Activated CD4-positive, alpha-beta T cell treated with anti-CD3 and anti-CD28 coated beads, Interleukin-2, amount 50 U/mL, for 1 hour (primary cell): ENCODE measurements at regions not wholly inside any gene's neighbourhood (a gene's known extent, or its start where the extent isn't known, plus 50 kb on each side); places are given as distances from the start of the nearest gene placed in this dataset.
"Not testable (repeated sequence)": the region's sequence is repeated elsewhere in the genome, so short reads cannot be mapped to it uniquely, and the experiment has no call there.

Source experiments
- DNase-seq: peaks from one replicate; pipeline ENCODE4 v3.0.0-alpha.2; 2020

DNA sequence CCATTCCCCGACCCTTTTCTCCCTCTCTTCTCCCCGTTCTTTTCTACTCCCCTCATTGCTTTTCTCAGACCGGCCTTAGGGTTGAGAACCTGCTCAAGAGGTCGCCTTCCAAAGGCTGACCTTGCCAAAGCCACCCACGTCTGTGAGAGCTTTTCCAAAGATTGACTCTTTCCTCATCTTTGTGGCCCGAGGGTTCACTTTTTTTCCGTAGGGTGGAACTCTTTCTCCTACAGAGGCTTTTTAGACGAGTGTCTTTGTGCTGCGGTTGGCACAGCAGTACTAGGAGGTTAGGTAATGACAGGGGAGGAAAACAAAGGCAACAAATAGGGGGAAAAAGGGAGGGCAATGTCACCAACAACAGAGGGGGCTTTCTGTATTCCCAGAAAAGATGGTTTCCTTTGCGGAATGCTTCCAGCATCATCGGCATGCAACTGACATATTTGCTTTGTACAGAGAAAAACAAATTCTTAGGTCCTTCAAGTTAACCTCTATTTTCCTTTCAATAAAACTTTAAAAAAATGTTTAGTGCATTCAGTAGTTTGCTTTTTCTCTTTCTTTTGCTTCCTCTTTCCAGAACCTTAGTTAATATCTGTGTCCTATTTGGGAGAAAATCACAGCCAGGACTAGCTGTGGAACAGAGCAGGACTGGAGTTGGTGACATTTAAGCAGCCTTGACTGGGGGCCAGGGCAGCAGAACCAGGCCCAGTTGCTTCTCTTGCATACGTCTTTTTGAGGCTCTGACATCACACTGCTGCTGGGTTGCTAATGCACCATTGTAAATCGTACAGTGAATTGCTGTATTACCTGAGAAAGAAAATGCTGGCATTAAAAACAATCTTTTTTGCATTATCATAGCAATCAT is 188.1 kb upstream of the FANCL start:
- DNase-seq: no peak

DNA sequence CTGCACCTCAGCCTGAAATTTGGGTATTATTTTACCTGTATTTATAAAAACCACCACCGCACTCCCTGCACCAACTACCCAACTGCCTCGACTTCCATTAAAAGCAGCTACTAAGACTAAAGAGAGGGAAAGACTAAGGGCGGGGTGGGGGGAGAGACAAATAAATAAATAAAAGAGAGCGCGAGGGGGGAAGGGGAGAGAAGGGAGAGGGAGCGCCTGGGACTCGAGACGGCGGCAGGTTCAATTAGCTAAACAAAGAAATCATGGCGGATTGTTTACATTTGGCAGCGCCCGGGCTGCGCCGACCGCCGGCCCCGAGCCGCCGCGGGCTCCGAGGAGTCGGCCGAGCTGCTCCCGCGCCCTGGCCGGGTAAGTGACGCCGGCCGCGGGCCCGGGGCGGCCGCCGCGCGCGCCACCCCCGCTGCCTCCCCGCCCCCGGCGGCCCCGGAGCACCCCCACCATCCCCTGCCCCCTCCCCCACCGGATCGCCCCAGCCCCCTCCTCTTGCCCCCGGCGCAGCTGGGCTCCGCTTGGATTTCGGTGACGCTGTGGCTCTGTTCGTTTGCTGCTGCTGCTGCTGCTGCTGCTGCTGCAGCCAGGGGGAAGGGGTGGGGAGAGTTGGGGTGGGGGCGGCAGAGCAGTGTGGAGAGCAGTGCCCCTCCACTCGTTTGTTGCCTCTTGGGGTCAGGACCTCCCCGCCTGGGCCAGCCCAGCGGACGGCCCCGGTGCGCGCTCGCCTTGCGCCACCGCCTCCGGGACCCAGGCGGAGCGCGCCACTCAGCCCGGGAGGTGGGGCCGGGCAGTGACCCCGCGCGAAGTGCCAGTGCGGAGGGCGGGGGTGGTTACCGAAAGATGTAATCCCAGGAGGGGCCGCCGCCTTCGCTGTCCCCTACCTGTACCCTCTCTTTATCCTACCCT is 187.2 kb upstream of the FANCL start:
- no peak for DNase-seq

DNA sequence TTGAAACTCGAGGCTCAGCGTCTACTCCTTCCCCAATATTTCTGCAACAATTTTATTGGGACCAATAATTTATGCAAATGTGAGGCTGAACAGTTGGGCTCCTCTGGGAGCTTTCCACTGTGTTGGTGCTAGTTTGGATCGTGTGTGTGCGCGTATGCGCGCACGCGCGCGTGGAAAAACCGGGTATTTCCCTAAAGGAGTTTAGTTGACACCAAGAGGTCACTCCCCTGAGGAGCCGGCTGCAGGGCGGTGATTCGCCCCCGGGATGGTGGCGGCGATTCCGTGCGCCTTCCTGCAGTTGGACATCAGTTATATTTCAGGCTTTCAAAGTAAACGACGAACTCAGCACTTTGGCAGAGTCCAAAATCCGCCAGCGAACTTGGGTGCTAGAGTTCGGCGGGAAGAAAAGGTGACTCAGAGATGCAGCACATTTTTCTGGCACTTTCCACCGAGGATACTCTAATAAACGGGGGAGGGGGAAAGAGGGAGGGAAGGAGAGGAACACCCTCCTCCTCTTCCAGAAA is 186.5 kb upstream of the FANCL start:
- DNase-seq: no peak

DNA sequence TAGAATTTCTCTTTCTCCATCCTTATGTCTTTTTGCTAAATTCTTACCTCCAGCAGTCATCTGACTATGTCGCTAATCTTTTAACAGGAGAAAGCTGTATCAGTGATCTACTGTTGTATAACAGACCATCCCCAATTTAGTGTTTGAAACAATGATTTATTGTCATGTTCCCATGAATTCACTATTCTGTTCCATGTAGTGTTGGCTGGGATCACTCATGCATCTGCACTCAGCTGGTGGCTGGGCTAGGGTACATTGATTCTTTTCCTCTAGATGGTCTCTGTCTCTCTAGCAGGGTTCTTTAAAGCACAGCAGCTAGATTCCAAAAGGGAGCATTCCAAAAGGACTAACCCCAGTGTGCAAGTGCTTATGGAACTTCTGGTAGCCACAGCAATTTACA is 184.2 kb upstream of the FANCL start:
- DNase-seq: no peak

DNA sequence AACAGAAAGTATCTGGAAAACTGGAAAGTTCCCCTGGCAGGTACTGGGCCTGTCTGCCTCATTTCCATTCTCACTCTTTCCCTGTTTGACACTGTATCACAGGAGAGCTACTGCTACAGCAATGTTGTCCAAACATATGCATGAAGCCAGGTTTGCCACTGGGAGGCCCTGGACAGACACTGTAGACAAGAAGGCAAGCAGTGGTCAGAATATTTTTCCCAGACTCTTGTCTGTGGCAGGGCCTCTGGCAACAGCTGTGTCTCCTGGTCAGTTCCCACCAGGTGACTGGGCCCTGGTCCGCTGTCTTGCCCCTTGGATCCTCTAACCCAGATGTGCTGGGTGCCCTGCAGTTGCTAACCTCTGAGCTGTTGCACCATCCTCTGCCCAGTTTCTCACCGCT is 178.9 kb upstream of the FANCL start:
- DNase-seq: no peak

DNA sequence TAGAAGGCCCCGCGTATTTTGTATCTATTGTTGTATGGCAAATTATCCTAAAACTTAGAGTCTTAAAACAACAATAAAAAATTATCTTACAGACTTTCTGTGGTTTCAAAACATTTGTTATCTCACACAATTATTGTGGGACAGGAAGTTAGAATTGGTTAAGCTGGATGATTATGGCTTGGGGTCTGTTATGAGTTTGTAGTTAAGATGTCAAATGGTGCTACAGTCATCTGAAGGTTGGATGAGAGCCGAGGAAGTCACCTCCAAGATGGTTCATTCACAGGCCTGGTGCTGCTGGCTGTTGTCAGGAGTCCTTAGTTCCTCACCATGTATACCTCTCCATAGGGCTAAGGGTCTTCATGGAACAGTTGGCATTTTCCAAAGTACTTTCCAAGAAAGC is 175.6 kb upstream of the FANCL start:
- no peak for DNase-seq

DNA sequence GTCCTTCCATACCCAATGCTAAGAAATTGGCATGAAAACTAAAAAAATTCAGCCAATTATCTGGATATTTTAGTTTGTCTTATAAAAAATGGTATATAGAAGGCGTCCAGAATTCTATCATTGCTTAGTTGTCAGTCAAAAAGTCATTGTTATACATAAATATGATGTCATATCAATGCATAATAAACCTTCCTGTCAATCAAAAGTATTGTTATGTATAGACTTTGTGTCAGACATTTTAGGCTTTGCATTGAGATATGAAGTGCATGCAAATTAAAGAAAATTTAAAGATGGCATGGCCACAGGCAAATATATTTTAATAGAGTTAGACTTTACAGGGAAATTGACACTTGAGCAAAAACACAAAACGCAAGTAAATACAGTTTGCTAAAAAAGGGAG is 173.4 kb upstream of the FANCL start:
- no peak for DNase-seq

DNA sequence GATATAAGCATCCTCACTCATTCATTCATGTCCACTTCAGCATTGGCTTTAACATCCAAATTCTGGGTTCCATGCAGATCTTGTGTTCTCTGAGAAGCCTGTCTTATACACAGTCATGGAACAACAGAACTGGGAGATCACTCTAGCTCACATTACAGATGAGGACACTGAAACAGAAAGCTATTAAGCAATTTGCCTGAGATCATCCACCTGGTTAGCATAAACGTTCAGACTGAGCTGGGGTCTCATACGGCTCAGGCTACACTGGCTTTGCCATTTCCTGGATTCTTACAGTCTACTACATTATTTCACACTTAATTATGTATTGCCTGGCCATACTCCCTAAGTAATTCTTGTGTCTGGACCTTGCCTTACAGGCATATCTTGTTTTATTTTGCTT is 169.4 kb upstream of the FANCL start:
- no peak for DNase-seq

DNA sequence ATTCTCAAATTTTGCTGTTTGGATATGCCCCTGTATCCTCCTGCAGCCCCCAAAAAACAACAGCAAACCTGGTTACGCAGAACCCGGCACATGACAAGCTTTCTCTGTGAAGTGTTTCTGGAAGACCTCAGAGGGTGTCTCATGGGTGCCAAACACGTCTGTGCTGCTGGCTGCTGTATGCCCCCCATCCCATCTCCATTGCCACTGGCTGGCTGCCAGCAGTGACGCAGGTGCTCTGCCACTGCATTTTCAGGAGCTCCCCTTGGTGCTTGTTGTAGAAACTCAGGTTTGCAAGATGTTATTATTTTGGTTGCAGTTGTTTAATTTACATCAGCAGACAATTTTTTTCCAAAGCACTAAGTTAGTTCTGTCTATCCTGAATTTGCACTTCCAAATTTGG is 166.4 kb upstream of the FANCL start:
- no peak for DNase-seq

DNA sequence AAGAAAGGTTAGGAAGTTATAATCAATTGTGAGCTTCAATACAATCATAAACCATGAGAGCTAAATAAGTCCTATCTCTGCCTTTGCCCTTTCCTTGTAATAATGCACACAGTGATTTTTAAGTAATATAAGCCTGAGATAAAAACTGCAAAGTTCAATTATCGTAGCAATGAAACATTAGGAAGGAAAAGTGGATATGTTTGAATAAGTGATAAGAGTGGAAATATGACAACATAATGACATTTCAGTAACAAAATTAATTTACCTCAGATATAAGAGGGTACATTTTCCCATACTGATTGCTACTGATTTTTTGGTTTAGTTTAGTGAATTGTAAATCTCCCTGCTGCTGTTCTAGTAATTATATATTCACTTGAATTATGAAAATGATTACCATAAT is 164.2 kb upstream of the FANCL start:
- no peak for DNase-seq

DNA sequence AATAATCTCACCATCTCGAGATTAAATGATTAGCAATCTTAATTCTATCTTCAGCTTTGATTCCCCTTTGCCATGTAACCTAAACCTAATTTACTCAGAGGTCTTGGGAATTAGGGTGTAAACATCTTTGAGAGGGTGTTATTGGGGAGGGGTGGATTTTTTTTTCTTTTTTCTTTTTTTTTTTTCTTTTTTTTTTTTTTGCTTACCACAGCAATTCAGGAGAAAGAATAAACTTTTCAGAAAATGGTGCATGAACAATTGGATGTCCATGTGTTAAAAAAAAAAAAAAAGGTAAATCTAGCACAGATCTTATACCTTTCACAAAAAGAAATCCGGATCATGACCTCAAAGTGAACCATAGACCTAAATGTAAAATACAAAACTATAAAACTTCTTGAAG is 160.8 kb upstream of the FANCL start:
- no peak for DNase-seq

DNA sequence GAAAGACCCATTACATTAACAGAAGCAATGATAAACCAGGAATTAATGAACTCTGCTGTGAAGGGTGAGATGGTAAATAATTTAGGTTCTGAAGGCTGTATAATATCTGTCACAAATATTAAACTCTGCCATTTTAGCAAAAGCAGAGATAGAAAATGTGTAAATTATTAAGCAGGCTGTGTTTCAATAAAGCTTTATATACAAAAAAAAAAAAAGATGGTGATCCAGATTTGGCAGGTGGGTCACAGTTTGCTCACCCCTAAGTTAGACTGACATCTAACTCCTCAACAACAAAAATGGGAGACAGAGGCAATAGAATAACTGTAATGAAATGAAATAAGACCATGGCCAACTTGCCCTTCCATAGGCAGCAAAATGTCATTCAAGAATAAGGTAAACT is 157.3 kb upstream of the FANCL start:
- DNase-seq: no peak

DNA sequence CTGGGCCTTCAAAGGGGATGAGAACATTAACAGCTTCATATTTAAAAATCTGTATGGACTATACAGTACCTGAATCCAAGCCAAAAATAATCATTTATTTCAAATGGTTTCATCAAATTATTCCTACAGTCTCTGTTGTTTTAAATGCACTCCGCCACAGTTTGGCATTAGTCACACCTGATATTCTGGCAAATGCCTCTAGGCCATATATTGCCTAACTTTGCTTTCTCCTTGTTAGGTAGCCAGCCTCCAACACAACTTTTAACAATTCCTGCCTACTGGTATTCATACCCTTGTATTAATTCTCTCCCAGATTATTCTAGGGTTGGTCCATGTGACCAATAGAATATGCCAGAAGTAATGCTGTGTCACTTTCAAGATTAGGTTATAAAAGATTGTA is 146.6 kb upstream of the FANCL start:
- DNase-seq: no peak

DNA sequence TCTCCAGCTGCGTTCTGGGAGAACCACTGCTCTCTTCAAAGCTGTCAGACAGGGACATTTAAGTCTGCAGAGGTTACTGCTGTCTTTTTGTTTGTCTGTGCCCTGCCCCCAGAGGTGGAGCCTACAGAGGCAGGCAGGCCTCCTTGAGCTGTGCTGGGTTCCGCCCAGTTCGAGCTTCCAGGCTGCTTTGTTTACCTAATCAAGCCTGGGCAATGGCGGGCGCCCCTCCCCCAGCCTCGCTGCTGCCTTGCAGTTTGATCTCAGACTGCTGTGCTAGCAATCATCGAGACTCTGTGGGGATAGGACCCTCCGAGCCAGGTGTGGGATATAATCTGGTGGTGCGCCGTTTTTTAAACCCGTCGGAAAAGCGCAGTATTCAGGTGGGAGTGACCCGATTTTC is 145.8 kb upstream of the FANCL start:
- DNase-seq: not testable (repeated sequence)

DNA sequence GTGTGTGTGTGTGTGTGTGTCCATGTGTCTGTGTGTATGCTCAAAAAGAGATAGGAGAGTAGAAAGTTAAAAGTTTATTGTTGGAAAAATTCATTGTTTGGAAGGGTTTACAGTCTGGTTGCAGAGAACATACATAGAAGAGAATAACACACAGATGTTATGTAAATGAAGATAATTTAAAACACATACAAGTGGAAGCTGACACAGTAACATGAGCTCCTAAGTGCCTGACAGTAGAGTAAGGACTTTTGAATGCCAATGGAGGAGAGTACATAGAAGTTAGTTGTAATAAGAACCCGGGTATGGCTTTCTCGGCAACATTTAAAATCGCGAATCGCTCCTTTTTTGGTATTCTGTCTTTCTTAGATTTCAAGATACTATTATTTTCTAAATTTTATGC is 137.0 kb upstream of the FANCL start:
- DNase-seq: no peak

DNA sequence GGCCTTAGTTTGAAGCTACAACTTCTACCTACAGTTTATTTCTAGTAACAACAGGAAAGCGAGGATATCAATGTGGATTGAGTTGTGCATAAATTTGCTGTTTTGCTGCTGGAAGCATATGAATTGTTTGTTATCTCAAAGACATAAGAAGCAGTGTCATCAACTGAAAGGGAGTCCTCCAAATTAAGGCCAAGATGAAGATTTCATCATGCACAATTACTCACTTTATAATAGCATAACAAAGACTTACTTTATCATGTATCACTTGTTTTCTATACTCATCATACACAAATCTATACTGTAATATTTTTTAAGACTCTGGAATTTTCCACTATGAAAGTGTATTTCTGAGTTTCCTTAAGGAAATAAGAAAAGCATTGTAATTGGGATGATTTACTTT is 136.1 kb upstream of the FANCL start:
- DNase-seq: no peak

DNA sequence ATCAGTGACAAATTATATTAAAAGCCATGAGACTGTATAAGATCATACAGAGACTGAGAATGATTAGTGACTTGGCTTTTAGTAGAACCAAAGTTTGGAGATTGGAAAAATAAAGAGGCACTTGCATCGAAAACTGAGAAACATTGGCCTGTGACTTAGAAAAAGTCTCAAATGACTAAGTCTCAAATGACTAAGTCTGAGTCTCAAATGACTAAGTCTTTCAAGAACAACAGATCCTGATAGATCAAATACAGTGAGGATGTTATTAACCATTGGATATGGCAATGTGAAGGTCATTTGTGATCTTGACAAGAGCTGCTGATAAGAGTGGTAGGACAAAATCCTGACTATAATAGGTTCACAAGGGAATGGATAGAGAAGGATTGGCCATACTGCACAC is 135.5 kb upstream of the FANCL start:
- no peak for DNase-seq

DNA sequence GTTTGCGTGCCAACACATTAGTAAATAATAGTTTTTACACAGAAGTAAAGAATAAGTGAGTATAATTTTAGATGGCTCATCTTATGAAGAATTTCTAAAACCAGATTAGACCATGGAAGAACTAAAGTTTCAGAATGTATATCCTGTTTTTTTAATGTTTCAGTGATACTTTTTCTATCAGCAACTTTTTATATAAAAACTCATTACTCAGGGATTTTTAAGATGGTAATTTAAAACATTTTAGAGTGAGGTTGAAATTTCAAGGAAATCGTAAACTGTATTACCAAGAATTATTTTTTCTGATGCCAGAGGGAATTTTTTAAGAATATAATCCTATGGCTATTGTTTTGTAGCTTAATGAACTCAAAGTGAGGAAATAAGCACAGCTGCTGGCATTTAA is 128.5 kb upstream of the FANCL start:
- DNase-seq: no peak

DNA sequence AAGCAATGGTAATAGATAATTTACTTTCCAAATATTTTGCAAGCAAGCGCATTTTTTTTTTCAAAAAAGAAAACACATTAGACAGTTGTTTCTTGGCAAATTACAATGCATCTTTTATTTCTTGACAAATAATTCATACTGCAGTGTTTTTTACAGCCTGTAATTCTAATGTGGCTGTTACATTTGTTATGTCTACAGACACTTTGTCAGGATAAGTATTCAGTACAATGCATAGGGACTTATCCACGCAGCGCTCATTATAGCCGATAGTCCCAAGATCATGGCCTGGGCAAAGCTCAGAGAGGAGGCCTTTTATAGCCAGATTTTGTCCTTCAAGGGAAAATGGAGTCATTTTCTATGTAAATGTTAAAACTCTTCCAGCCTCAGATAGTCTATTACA is 123.0 kb upstream of the FANCL start:
- DNase-seq: no peak

DNA sequence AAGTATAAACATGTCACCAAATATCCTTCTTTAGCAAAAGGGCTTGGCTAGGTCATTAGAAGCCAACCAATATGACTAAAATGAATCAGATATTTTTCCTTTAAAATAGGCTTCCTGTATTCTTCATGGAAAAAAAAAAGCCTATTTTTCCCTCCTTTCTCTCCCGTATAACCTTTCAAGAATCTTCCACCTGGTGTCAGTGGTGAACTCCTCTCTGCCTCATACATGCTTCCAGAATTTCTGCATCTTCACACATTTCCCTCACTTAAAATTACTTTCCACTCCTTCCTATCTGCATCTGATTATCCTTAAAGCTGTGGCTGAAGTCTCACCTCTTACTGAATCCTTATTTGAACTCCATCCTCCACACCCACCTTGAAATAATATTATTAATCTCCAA is 116.9 kb upstream of the FANCL start:
- no peak for DNase-seq

DNA sequence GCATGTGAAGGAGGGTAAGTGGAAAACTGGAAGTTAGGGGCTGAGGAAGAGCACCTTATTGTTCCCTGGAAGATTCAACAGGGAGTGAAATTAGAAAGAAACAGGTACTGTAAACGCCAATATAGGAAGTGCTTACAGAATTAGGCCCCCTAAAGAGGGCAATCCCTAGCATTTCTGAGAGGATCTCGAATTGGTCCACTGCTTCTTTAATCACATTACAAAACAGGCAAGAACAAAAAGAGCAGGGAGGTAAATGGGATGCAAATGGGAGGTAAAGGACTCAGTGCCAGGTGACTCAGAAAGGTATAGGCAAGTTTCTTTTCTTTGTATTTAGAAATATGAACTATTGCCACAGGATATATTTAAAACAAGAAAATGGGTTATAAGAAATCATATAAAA is 116.4 kb upstream of the FANCL start:
- no peak for DNase-seq

DNA sequence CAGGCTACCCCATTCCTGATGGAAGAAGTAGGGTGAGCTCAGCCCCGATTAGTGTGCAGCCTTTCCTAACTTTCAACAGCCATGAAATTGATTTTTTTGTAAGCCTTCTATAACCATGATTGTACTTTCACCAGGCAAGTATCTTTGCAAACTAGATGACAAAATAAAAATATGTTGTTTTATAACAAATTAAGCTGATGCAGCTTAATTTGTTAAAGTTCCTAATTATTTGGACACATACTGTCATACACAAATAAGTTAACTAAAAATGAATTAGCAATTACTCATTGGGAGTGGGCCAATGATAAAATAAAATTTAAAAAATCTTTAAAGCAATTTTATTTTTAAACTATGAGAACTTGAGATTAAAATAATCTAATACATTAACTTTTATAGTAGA is 113.1 kb upstream of the FANCL start:
- no peak for DNase-seq

DNA sequence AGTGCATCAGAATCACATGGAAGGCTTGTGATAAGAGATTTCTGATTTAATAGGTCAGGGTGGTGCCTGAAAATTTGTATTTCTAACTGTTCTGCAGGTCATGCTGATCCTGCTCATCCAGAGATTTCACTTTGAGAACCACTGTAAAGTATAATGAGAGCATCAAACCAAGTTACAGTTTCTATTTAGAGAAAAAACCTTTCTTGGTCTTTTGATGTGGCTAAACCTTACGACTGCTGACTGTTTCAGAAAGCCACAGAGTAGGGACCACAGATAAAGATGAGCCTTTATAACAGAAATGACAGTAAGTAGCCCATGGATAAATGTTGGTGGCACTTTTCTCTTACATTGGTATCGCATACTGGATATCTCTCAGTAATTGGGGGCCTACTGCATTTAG is 109.4 kb upstream of the FANCL start:
- DNase-seq: no peak

DNA sequence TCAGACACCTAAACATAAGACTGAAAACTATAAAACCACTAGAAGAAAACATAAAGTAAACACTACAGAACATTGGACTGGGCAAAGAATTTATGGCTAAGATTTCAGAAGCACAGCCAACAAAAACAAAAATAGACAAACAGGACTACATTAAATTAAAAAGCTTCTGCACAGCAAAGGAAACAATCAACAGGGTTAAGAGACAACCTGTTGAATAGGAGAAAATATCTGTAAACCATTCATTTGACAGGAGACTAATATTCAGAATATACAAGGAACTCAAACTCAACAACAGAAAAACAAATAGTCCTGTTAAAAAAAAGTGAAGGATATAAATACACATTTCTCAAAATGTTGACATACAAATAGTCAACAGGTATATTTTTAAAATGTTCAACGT is 106.7 kb upstream of the FANCL start:
- DNase-seq: no peak
